B cell (primary cell): ENCODE measurements at regions not wholly inside any gene's neighbourhood (a gene's known extent, or its start where the extent isn't known, plus 50 kb on each side); places are given as distances from the start of the nearest gene placed in this dataset.

Experiments used
- ATAC-seq: fragments of 200-7000 bp; cut with Tn5 transposase; one replicate; pipeline ENCODE4 v1.10.0; 2021; ENCODE audit warnings: low read depth, mild to moderate bottlenecking, moderate number of reproducible peaks, moderate library complexity
- CTCF ChIA-PET: fragments of 350-600 bp; sonication (Branson Sonifier 250); formaldehyde crosslinking; loops from one replicate; lab custom pipeline; 2021; ENCODE audit warnings: antibody characterized with exemption, inconsistent platforms; lab: Charles Lee
- POLR2A ChIA-PET: fragments of 350-600 bp; sonication (Branson Sonifier 250); formaldehyde crosslinking; loops from one replicate; lab custom pipeline; 2021; ENCODE audit warnings: antibody characterized with exemption; lab: Charles Lee
- DNase-seq: peaks from one replicate; pipeline ENCODE4 v3.0.0; 2013
- H2AFZ ChIP-seq: 2 replicates; pipeline ENCODE4 v1.6.1; 2012; ENCODE audit warnings: mild to moderate bottlenecking, low read depth, low read length; ENCODE audit not compliant: insufficient read depth, poor library complexity, severe bottlenecking
- H3K27ac ChIP-seq, 2 donors: 1 replicate in 1 of 2; 2 replicates in 1 of 2; pipeline ENCODE4 v1.5.1; 2012 to 2013; ENCODE audit warnings: low read length in 2 of 2, mild to moderate bottlenecking in 2 of 2, moderate library complexity in 1 of 2
- H3K27me3 ChIP-seq, 4 experiments: fragments of 200-600 bp in 1 of 4; sonication (generic) in 1 of 4; replicated peaks in 1 of 4; 1 replicate in 2 of 4; 2 replicates in 2 of 4; pipeline versions ENCODE4 v1.6.1 to v1.7.0; 2013 to 2016; ENCODE audit warnings: low read length in 3 of 4, mild to moderate bottlenecking in 2 of 4, mixed read lengths in 1 of 4, moderate library complexity in 1 of 4; ENCODE audit not compliant: insufficient read depth in 4 of 4, control insufficient read depth in 3 of 4; ENCODE audit errors: control extremely low read depth in 1 of 4
- H3K36me3 ChIP-seq, 2 experiments: replicated peaks in 1 of 2; 1 replicate in 1 of 2; 2 replicates in 1 of 2; pipeline versions ENCODE4 v1.6.1 to v1.7.1; 2013; ENCODE audit warnings: low read length in 1 of 2; ENCODE audit not compliant: insufficient read depth in 2 of 2, control insufficient read depth in 1 of 2; ENCODE audit errors: control extremely low read depth in 1 of 2, extremely low read depth in 1 of 2
- H3K4me1 ChIP-seq, 2 donors: fragments of 200-600 bp in 1 of 2; sonication (generic) in 1 of 2; 1 replicate in 1 of 2; 2 replicates in 1 of 2; pipeline versions ENCODE4 v1.5.1 to v1.6.1; 2013 to 2017; ENCODE audit warnings: low read length in 2 of 2; ENCODE audit not compliant: control insufficient read depth in 2 of 2, insufficient read depth in 2 of 2
- H3K4me2 ChIP-seq: replicated peaks from 2 replicates; pipeline ENCODE3; 2012; ENCODE audit warnings: mild to moderate bottlenecking, low read depth, low read length; ENCODE audit not compliant: poor library complexity, severe bottlenecking
- H3K4me3 ChIP-seq, 5 experiments: fragments of 200-600 bp in 1 of 5; sonication (generic) in 1 of 5; 1 replicate in 3 of 5; 2 replicates in 2 of 5; pipeline versions ENCODE4 v1.5.1 to v1.7.0; 2011 to 2016; ENCODE audit warnings: low read length in 4 of 5, mild to moderate bottlenecking in 4 of 5, low read depth in 2 of 5, control low read depth in 1 of 5, moderate library complexity in 1 of 5; ENCODE audit not compliant: insufficient read depth in 1 of 5; ENCODE audit errors: control extremely low read depth in 1 of 5, extremely low read depth in 1 of 5
- H3K79me2 ChIP-seq: fragments of 200-600 bp; sonication (generic); one replicate; pipeline ENCODE4 v1.6.0; 2016; ENCODE audit warnings: low read length; ENCODE audit not compliant: control insufficient read depth, insufficient read depth
- H3K9ac ChIP-seq: fragments of 200-600 bp; sonication (generic); 2 replicates; pipeline ENCODE4 v1.6.1; 2017; ENCODE audit warnings: mild to moderate bottlenecking, low read length, moderate library complexity
- H3K9me3 ChIP-seq, 3 donors: one replicate each; pipeline versions ENCODE4 v1.6.1 to v1.7.1; 2013; ENCODE audit warnings: low read length in 2 of 3; ENCODE audit not compliant: control insufficient read depth in 2 of 3, insufficient read depth in 1 of 3; ENCODE audit errors: control extremely low read depth in 1 of 3
- H4K20me1 ChIP-seq: 2 replicates; pipeline ENCODE4 v1.6.0; 2012; ENCODE audit warnings: mild to moderate bottlenecking, low read length; ENCODE audit not compliant: insufficient read depth, control insufficient read depth, poor library complexity, severe bottlenecking
- H3K27ac Mint-ChIP-seq: one replicate; pipeline ENCODE4 v1.8.0; 2021; ENCODE audit warnings: mixed read lengths
- H3K27me3 Mint-ChIP-seq: one replicate; pipeline ENCODE4 v1.8.0; 2021; ENCODE audit warnings: mixed read lengths
- H3K4me1 Mint-ChIP-seq: one replicate; pipeline ENCODE4 v1.8.0; 2021; ENCODE audit warnings: mixed read lengths
- H3K4me3 Mint-ChIP-seq: one replicate; pipeline ENCODE4 v1.8.0; 2021; ENCODE audit warnings: mixed read lengths
- H3K9me3 Mint-ChIP-seq: one replicate; pipeline ENCODE4 v1.8.0; 2022; ENCODE audit warnings: mixed read lengths; ENCODE audit not compliant: insufficient read depth
- CTCF ChIP-seq: fragments of 200-600 bp; IDR thresholded peaks from one replicate; pipeline ENCODE4 v1.8.0; 2022; ENCODE audit warnings: antibody characterized with exemption, mild to moderate bottlenecking
- EZH2 ChIP-seq: IDR thresholded peaks from 2 replicates; pipeline ENCODE4 v1.6.1; 2012; ENCODE audit warnings: borderline replicate concordance, low read depth, mild to moderate bottlenecking, moderate library complexity, low read length; ENCODE audit not compliant: insufficient read depth, poor library complexity, severe bottlenecking
- WGBS: methylation state at CpG from one replicate; pipeline ENCODE4 v1.1.5; 2013; ENCODE audit warnings: missing lambda C conversion rate; ENCODE audit not compliant: insufficient coverage; 5-methylcytosine and 5-hydroxymethylcytosine counted together
- intact Hi-C: fragments of 100-400 bp; cut with micrococcal nuclease; formaldehyde crosslinking; loops from one replicate; pipeline ENCODE4 v1.10.0; 2022

- H3K4me2 ChIP-seq: no peak overlapping the region
- ATAC-seq (no peak), DNase-seq (no peak)
- H3K9me3 ChIP-seq: no peaks in the 10 kb centered on the region
- no peaks in the 10 kb centered on the region for H3K9me3 Mint-ChIP-seq
- no peaks in the 10 kb centered on the region for H4K20me1 ChIP-seq
- no CpG with 5 or more reads among the region's 4 CpGs for WGBS
- H3K9ac ChIP-seq: no peak overlapping the region
- TF ChIP-seq CTCF (no peak), EZH2 (no peak)
- H3K79me2 ChIP-seq: no peaks in the 10 kb centered on the region
- H2AFZ ChIP-seq: no peak overlapping the region
- H3K4me3 Mint-ChIP-seq: no peak overlapping the region
- no peak overlapping the region for H3K27ac ChIP-seq
- POLR2A ChIA-PET: interaction anchor here (1.0 kb wide), 1 partner anchor 28 kb away, joined by 3 read pairs; no protein-coding TSS in a partner anchor
- H3K27me3 Mint-ChIP-seq: no peaks in the 10 kb centered on the region
- H3K4me3 ChIP-seq: no peak overlapping the region
- no peaks in the 10 kb centered on the region for H3K36me3 ChIP-seq
- intact Hi-C loops: no loop called here
- no peaks in the 10 kb centered on the region for H3K27me3 ChIP-seq
- CTCF ChIA-PET: interaction anchor here (1.0 kb wide), 1 partner anchor 19 kb away, joined by 4 read pairs; no protein-coding TSS in a partner anchor
- H3K4me1 ChIP-seq: no peaks in the 10 kb centered on the region
- no peak overlapping the region for H3K27ac Mint-ChIP-seq
- no peaks in the 10 kb centered on the region for H3K4me1 Mint-ChIP-seq
Observed at GRCh38 chr15:31245135-31245689, 81.4 kb upstream of the KLF13 start.

DNA sequence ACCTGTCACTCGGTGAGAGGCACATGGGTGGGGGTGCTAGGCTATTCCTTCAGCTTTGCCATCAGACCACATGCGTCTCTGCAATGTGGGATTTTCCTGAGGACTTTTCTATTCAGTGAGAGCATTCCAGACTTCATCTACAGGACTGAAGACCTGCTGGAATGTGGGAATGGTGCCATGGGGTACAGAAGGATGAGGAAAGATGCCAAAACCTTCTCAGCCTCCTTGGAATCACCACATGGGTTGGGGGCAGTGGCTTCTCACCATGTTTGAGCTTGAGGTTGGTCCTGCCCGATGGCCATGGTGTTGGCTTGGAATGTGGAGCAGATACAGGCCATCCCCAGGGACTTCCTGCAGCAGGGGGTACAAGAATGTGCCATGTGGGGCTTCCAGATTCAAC, 80.9 kb upstream of the KLF13 start:
- no peak overlapping the region for H3K27ac ChIP-seq
- no peak overlapping the region for H3K9ac ChIP-seq
- WGBS: 100% methylated on average over 1 of the region's 3 CpGs
- H3K27me3 ChIP-seq: no peaks in the 10 kb centered on the region
- DNase-seq (no peak), ATAC-seq (no peak)
- no peaks in the 10 kb centered on the region for H3K4me1 ChIP-seq
- CTCF ChIA-PET: interaction anchor here (1.0 to 1.1 kb wide), 2 partner anchors 16 to 18 kb away, joined by 3 to 4 read pairs; no protein-coding TSS in a partner anchor
- no peaks in the 10 kb centered on the region for H3K9me3 Mint-ChIP-seq
- H3K9me3 ChIP-seq: no peaks in the 10 kb centered on the region
- no peaks in the 10 kb centered on the region for H3K4me1 Mint-ChIP-seq
- no peak overlapping the region for H3K4me3 Mint-ChIP-seq
- POLR2A ChIA-PET: no interaction called here
- no peaks in the 10 kb centered on the region for H3K27me3 Mint-ChIP-seq
- H3K36me3 ChIP-seq: no peaks in the 10 kb centered on the region
- H3K4me2 ChIP-seq: no peak overlapping the region
- no peaks in the 10 kb centered on the region for H3K79me2 ChIP-seq
- H4K20me1 ChIP-seq: no peaks in the 10 kb centered on the region
- TF ChIP-seq EZH2: no peak
- no peak for TF ChIP-seq CTCF
- intact Hi-C loops: no loop called here
- no peak overlapping the region for H3K27ac Mint-ChIP-seq
- no peak overlapping the region for H3K4me3 ChIP-seq
- no peak overlapping the region for H2AFZ ChIP-seq
